ENCODE measurements at regions not wholly inside any gene's neighbourhood (a gene's known extent, or its start where the extent isn't known, plus 50 kb on each side); places are given as distances from the start of the nearest gene placed in this dataset.

GRCh38 chr7:88668591-88668990 is 90.9 kb upstream of the ZNF804B start:
- TF ChIP-seq, protein P1, sequence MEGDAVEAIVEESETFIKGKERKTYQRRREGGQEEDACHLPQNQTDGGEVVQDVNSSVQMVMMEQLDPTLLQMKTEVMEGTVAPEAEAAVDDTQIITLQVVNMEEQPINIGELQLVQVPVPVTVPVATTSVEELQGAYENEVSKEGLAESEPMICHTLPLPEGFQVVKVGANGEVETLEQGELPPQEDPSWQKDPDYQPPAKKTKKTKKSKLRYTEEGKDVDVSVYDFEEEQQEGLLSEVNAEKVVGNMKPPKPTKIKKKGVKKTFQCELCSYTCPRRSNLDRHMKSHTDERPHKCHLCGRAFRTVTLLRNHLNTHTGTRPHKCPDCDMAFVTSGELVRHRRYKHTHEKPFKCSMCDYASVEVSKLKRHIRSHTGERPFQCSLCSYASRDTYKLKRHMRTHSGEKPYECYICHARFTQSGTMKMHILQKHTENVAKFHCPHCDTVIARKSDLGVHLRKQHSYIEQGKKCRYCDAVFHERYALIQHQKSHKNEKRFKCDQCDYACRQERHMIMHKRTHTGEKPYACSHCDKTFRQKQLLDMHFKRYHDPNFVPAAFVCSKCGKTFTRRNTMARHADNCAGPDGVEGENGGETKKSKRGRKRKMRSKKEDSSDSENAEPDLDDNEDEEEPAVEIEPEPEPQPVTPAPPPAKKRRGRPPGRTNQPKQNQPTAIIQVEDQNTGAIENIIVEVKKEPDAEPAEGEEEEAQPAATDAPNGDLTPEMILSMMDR (conservative IDR thresholded peaks at IDR 0.05 in 1 of 2, IDR thresholded peaks at IDR 0.05 in 1 of 2; ENCODE audit: low read depth in 1 of 2, low read length in 2 of 2), result no peak
- TF ChIP-seq EZH2 (IDR thresholded peaks at IDR 0.05; ENCODE audit: low read length, missing control alignments), result no peak
- H3K27me3 ChIP-seq (ENCODE audit: control insufficient read depth, insufficient read depth, low read length), result no peaks in the 10 kb centered on the region
- H3K36me3 ChIP-seq (ENCODE audit: control insufficient read depth, insufficient read depth, low read length), result no peaks in the 10 kb centered on the region
- no peaks in the 10 kb centered on the region for H3K79me2 ChIP-seq (ENCODE audit: control insufficient read depth, insufficient read depth, low read length)
- H3K4me1 ChIP-seq (ENCODE audit: control insufficient read depth, extremely low read depth, insufficient read depth, low read length), result no peaks in the 10 kb centered on the region
- DNase-seq (ENCODE audit: low read depth in 2 of 2), result no peak
- no peak overlapping the region for H3K27ac ChIP-seq (ENCODE audit: insufficient read depth, low read length)
- no peak overlapping the region for H3K4me3 ChIP-seq (replicated peaks in 1 of 4; ENCODE audit: control extremely low read depth in 1 of 4, insufficient read depth in 1 of 4, low read depth in 3 of 4, low read length in 4 of 4)
- no peaks in the 10 kb centered on the region for H3K9me3 ChIP-seq (ENCODE audit: control insufficient read depth, insufficient read depth, low read depth, low read length)
- H2AFZ ChIP-seq (ENCODE audit: low read length), result no peak overlapping the region
- no peak overlapping the region for H3K4me2 ChIP-seq (ENCODE audit: extremely low read depth, insufficient read depth, low read length)
- no peaks in the 10 kb centered on the region for H4K20me1 ChIP-seq (ENCODE audit: control insufficient read depth, extremely low read depth, insufficient read depth, low read length)
- H3K9ac ChIP-seq (ENCODE audit: insufficient read depth, low read length), result no peak overlapping the region

DNA sequence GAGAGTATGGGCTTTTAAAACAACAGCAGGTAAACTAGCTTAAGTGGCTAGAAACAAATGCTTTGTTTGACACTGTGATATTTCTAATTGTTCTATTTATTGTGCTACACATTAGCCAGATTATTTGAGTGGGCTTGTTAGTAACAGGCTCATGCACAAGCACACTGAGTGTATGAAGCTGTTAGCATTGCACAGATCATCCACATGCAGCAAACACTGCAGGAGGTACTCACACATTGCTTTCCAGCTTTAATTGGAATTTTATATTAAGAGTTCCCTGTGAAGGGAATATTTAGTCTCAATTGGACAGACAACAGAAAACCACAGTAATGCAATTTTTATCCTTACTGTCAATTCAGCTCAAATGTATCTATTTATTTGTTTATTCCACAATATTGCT is 92.9 kb upstream of the ZNF804B start:
- Histone ChIP-seq H4K20me1 (ENCODE audit: control insufficient read depth, extremely low read depth, insufficient read depth, low read length) (no peaks in the 10 kb centered on the region), H3K27me3 (ENCODE audit: control insufficient read depth, insufficient read depth, low read length) (no peaks in the 10 kb centered on the region), H3K79me2 (ENCODE audit: control insufficient read depth, insufficient read depth, low read length) (no peaks in the 10 kb centered on the region), H3K4me1 (ENCODE audit: control insufficient read depth, extremely low read depth, insufficient read depth, low read length) (no peaks in the 10 kb centered on the region), H3K27ac (ENCODE audit: insufficient read depth, low read length) (no peak overlapping the region), H3K4me3 (replicated peaks in 1 of 4; ENCODE audit: control extremely low read depth in 1 of 4, insufficient read depth in 1 of 4, low read depth in 3 of 4, low read length in 4 of 4) (no peak overlapping the region), H3K4me2 (ENCODE audit: extremely low read depth, insufficient read depth, low read length) (no peak overlapping the region), H2AFZ (ENCODE audit: low read length) (no peak overlapping the region), H3K36me3 (ENCODE audit: control insufficient read depth, insufficient read depth, low read length) (no peaks in the 10 kb centered on the region), H3K9ac (ENCODE audit: insufficient read depth, low read length) (no peak overlapping the region), H3K9me3 (ENCODE audit: control insufficient read depth, insufficient read depth, low read depth, low read length) (no peaks in the 10 kb centered on the region)
- no peak for DNase-seq (ENCODE audit: low read depth in 2 of 2)
- TF ChIP-seq, protein P1 (conservative IDR thresholded peaks at IDR 0.05 in 1 of 2, IDR thresholded peaks at IDR 0.05 in 1 of 2; ENCODE audit: low read depth in 1 of 2, low read length in 2 of 2), result no peak
- no peak for TF ChIP-seq EZH2 (IDR thresholded peaks at IDR 0.05; ENCODE audit: low read length, missing control alignments)

- Histone ChIP-seq H3K4me1 (ENCODE audit: control insufficient read depth, extremely low read depth, insufficient read depth, low read length) (no peaks in the 10 kb centered on the region), H2AFZ (ENCODE audit: low read length) (no peak overlapping the region), H3K4me2 (ENCODE audit: extremely low read depth, insufficient read depth, low read length) (no peak overlapping the region), H3K36me3 (ENCODE audit: control insufficient read depth, insufficient read depth, low read length) (no peaks in the 10 kb centered on the region), H3K9me3 (ENCODE audit: control insufficient read depth, insufficient read depth, low read depth, low read length) (no peaks in the 10 kb centered on the region), H3K27me3 (ENCODE audit: control insufficient read depth, insufficient read depth, low read length) (no peaks in the 10 kb centered on the region), H3K4me3 (replicated peaks in 1 of 4; ENCODE audit: control extremely low read depth in 1 of 4, insufficient read depth in 1 of 4, low read depth in 3 of 4, low read length in 4 of 4) (no peak overlapping the region), H3K9ac (ENCODE audit: insufficient read depth, low read length) (no peak overlapping the region), H3K27ac (ENCODE audit: insufficient read depth, low read length) (no peak overlapping the region), H4K20me1 (ENCODE audit: control insufficient read depth, extremely low read depth, insufficient read depth, low read length) (no peaks in the 10 kb centered on the region), H3K79me2 (ENCODE audit: control insufficient read depth, insufficient read depth, low read length) (no peaks in the 10 kb centered on the region)
- DNase-seq (ENCODE audit: low read depth in 2 of 2), result no peak
- TF ChIP-seq EZH2 (IDR thresholded peaks at IDR 0.05; ENCODE audit: low read length, missing control alignments), result no peak
- TF ChIP-seq, protein P1 (conservative IDR thresholded peaks at IDR 0.05 in 1 of 2, IDR thresholded peaks at IDR 0.05 in 1 of 2; ENCODE audit: low read depth in 1 of 2, low read length in 2 of 2), result no peak
These were observed 93.5 kb upstream of the ZNF804B start for GRCh38 chr7:88665892-88666514.

Measured in fibroblast of lung (primary cell).